Testis (tissue), 2 donors: ENCODE measurements at regions not wholly inside any gene's neighbourhood (a gene's known extent, or its start where the extent isn't known, plus 50 kb on each side); places are given as distances from the start of the nearest gene placed in this dataset.

Source experiments
- DNase-seq: peaks from one replicate; pipeline ENCODE4 v3.0.0-alpha.2; 2019
- H3K27ac ChIP-seq, 2 donors: fragments of 200-600 bp; sonication (generic); one replicate each; pipeline ENCODE4 v1.5.1; 2019
- H3K27me3 ChIP-seq: fragments of 200-600 bp; sonication (generic); one replicate; pipeline ENCODE4 v1.5.1; 2019
- H3K36me3 ChIP-seq: fragments of 200-600 bp; sonication (generic); one replicate; pipeline ENCODE4 v1.5.1; 2017; ENCODE audit warnings: low read depth; ENCODE audit errors: missing control alignments
- H3K4me1 ChIP-seq: fragments of 200-600 bp; sonication (generic); one replicate; pipeline ENCODE4 v1.5.1; 2019
- H3K4me3 ChIP-seq, 2 donors: fragments of 200-600 bp; sonication (generic); one replicate each; pipeline ENCODE4 v1.5.1; 2017 to 2019
- H3K9me3 ChIP-seq: fragments of 200-600 bp; sonication (generic); one replicate; pipeline ENCODE4 v1.5.1; 2017
- CTCF ChIP-seq, 3 experiments: fragments of 450-650 bp in 2 of 3; fragments of 200-600 bp in 1 of 3; sonication (generic) in 1 of 3; IDR thresholded peaks; one replicate each; pipeline ENCODE4 v1.5.1; 2016 to 2019; ENCODE audit warnings: antibody characterized with exemption in 3 of 3, mild to moderate bottlenecking in 2 of 3, moderate library complexity in 1 of 3
- POLR2A ChIP-seq: fragments of 450-650 bp; IDR thresholded peaks from one replicate; pipeline ENCODE4 v1.6.1; 2017; ENCODE audit warnings: antibody characterized with exemption, mild to moderate bottlenecking, moderate library complexity
- WGBS, 2 donors: methylation state at CpG; one replicate each; pipeline ENCODE4 v1.1.5; 2018; 5-methylcytosine and 5-hydroxymethylcytosine counted together
- intact Hi-C: fragments of 100-400 bp; cut with DNase I; formaldehyde crosslinking; loops from one replicate; pipeline ENCODE4 v1.15.1; 2023; ENCODE audit warnings: low total_unique reads

- no peaks in the 10 kb centered on the region for H3K9me3 ChIP-seq
- no peaks in the 10 kb centered on the region for H3K4me1 ChIP-seq
- H3K27me3 ChIP-seq = no peaks in the 10 kb centered on the region
- DNase-seq = no peak
- no peaks in the 10 kb centered on the region for H3K36me3 ChIP-seq
- no peak overlapping the region for H3K27ac ChIP-seq
- no peak overlapping the region for H3K4me3 ChIP-seq
- TF ChIP-seq POLR2A (no peak), CTCF (IDR thresholded peaks at IDR 0.05) (no peak)
- intact Hi-C loops = no loop called here
- WGBS, 2 donors = 84 to 87% methylated on average over 4 of the region's 4 CpGs
Observed at GRCh38 chr13:26469602-26470001, 87.9 kb upstream of the WASF3 start.

GRCh38 chr13:26471807-26472206 is 85.7 kb upstream of the WASF3 start:
- intact Hi-C loops = no loop called here
- no peaks in the 10 kb centered on the region for H3K27me3 ChIP-seq
- H3K36me3 ChIP-seq = no peaks in the 10 kb centered on the region
- H3K4me1 ChIP-seq = peaks cover 3% of the 10 kb centered on the region
- no peak for DNase-seq
- H3K27ac ChIP-seq = no peak overlapping the region
- H3K9me3 ChIP-seq = no peaks in the 10 kb centered on the region
- WGBS, 2 donors = 67 to 70% methylated on average over 8 of the region's 8 CpGs
- no peak overlapping the region for H3K4me3 ChIP-seq
- TF ChIP-seq POLR2A (no peak), CTCF (IDR thresholded peaks at IDR 0.05) (no peak)

- no peaks in the 10 kb centered on the region for H3K36me3 ChIP-seq
- peaks cover 9% of the 10 kb centered on the region for H3K4me1 ChIP-seq
- TF ChIP-seq POLR2A (no peak), CTCF (IDR thresholded peaks at IDR 0.05) (no peak)
- DNase-seq = no peak
- intact Hi-C loops = no loop called here
- no peak overlapping the region for H3K27ac ChIP-seq
- 70 to 80% methylated on average over 5 of the region's 5 CpGs for WGBS, 2 donors
- no peaks in the 10 kb centered on the region for H3K9me3 ChIP-seq
- H3K27me3 ChIP-seq = no peaks in the 10 kb centered on the region
- no peak overlapping the region for H3K4me3 ChIP-seq
Observed at GRCh38 chr13:26473571-26474230, 83.8 kb upstream of the WASF3 start.

- no peak for DNase-seq
- no peaks in the 10 kb centered on the region for H3K36me3 ChIP-seq
- H3K27ac ChIP-seq = no peak overlapping the region
- no peak overlapping the region for H3K4me3 ChIP-seq
- intact Hi-C loops = no loop called here
- H3K27me3 ChIP-seq = no peaks in the 10 kb centered on the region
- no peaks in the 10 kb centered on the region for H3K9me3 ChIP-seq
- H3K4me1 ChIP-seq = peaks cover 9% of the 10 kb centered on the region
- WGBS, 2 donors = 83 to 88% methylated on average over 11 of the region's 11 CpGs
- TF ChIP-seq POLR2A (no peak), CTCF (IDR thresholded peaks at IDR 0.05) (no peak)
Observed at GRCh38 chr13:26474286-26474685, 83.2 kb upstream of the WASF3 start.
